GM12878 (cell line): ENCODE measurements at regions not wholly inside any gene's neighbourhood (a gene's known extent, or its start where the extent isn't known, plus 50 kb on each side); places are given as distances from the start of the nearest gene placed in this dataset.

ENCODE experiments used
- ATAC-seq: fragments of 200-7000 bp; cut with Tn5 transposase; 3 replicates; pipeline ENCODE4 v1.9.1; 2020; ENCODE audit warnings: mild to moderate bottlenecking, moderate library complexity
- BruUV-seq: library from RNA; stranded (reverse); fragments of 400-500 nt; replicated peaks from 2 replicates; lab custom pipeline; 2021; lab: Mats Ljungman, UMichigan
- CTCF ChIA-PET: fragments of 300-600 bp; sonication (Branson Sonifier 250); formaldehyde crosslinking; extraction: SDS; loops from one replicate; lab custom pipeline; 2021; ENCODE audit warnings: inconsistent platforms; lab: Yijun Ruan, JAX
- POLR2A ChIA-PET: fragments of 350-600 bp; formaldehyde crosslinking; extraction: SDS; loops from one replicate; lab custom pipeline; 2021; ENCODE audit warnings: inconsistent platforms; lab: Charles Lee
- RAD21 ChIA-PET: fragments of 300-600 bp; sonication (Branson Sonifier 250); formaldehyde crosslinking; loops from one replicate; lab custom pipeline; 2023; ENCODE audit warnings: antibody characterized with exemption; ENCODE audit not compliant: unreplicated experiment; lab: Charles Lee
- SMC1A ChIA-PET: fragments of 300-600 bp; sonication (Branson Sonifier 250); formaldehyde crosslinking; loops from one replicate; lab custom pipeline; 2023; ENCODE audit not compliant: unreplicated experiment, uncharacterized antibody; lab: Charles Lee
- DNase-seq: peaks from one replicate; pipeline ENCODE4 v3.0.0-alpha.2; 2011; ENCODE audit warnings: low read depth, low spot score
- FAIRE-seq: peaks from 3 replicates; lab custom pipeline; 2011; peaks lifted over from hg19 to GRCh38; lab: Jason Lieb, UNC
- H2AFZ ChIP-seq: 2 replicates; pipeline ENCODE4 v1.6.0; 2011; ENCODE audit warnings: low read depth, low read length, control low read depth; ENCODE audit not compliant: control insufficient read depth
- H3K27ac ChIP-seq: 2 replicates; pipeline ENCODE4 v1.5.1; 2011; ENCODE audit warnings: control low read depth; ENCODE audit not compliant: control insufficient read depth, insufficient read depth
- H3K27me3 ChIP-seq, 2 experiments: replicated peaks in 1 of 2; 2 replicates each; pipeline versions ENCODE4 v1.6.0 to v1.6.1; 2011; ENCODE audit warnings: low read length in 1 of 2; ENCODE audit not compliant: control insufficient read depth in 2 of 2, insufficient read depth in 2 of 2
- H3K36me3 ChIP-seq, 2 experiments: 2 replicates each; pipeline ENCODE4 v1.5.1; 2011; ENCODE audit warnings: low read length in 1 of 2; ENCODE audit not compliant: control insufficient read depth in 2 of 2, insufficient read depth in 2 of 2
- H3K4me1 ChIP-seq: 2 replicates; pipeline ENCODE4 v1.6.1; 2011; ENCODE audit warnings: mild to moderate bottlenecking, low read length, moderate library complexity, mixed read lengths; ENCODE audit not compliant: control insufficient read depth, insufficient read depth
- H3K4me2 ChIP-seq: 2 replicates; pipeline ENCODE4 v1.6.0; 2011; ENCODE audit warnings: control low read depth; ENCODE audit not compliant: control insufficient read depth, insufficient read depth
- H3K4me3 ChIP-seq: fragments of 200-600 bp; sonication (generic); 2 replicates; pipeline ENCODE4 v1.5.1; 2016
- H3K79me2 ChIP-seq: 2 replicates; pipeline ENCODE4 v1.6.0; 2011; ENCODE audit warnings: low read length; ENCODE audit not compliant: control insufficient read depth, insufficient read depth
- H3K9ac ChIP-seq: 2 replicates; pipeline ENCODE4 v1.8.0; 2011; ENCODE audit warnings: low read length, control low read depth, mixed read lengths; ENCODE audit not compliant: control insufficient read depth, insufficient read depth
- H3K9me3 ChIP-seq: replicated peaks from 3 replicates; pipeline ENCODE4 v1.5.1; 2011; ENCODE audit warnings: mild to moderate bottlenecking, low read length; ENCODE audit not compliant: control insufficient read depth, insufficient read depth
- H4K20me1 ChIP-seq: 2 replicates; pipeline ENCODE4 v1.6.0; 2011; ENCODE audit not compliant: control insufficient read depth, insufficient read depth
- CHD2 ChIP-seq: IDR thresholded peaks from 2 replicates; pipeline ENCODE4 v1.6.1; 2011; ENCODE audit warnings: low read depth, low read length, improper control_type of control experiment, borderline replicate concordance
- EP300 ChIP-seq, 2 experiments: fragments of 150-350 bp in 1 of 2; IDR thresholded peaks; 2 replicates each; pipeline ENCODE4 v1.6.1; 2011 to 2012; ENCODE audit warnings: low read depth in 2 of 2, low read length in 2 of 2, borderline replicate concordance in 1 of 2, improper control_type of control experiment in 1 of 2, inconsistent platforms in 1 of 2; ENCODE audit not compliant: control insufficient read depth in 1 of 2
- HDAC6 ChIP-seq: fragments of 200-600 bp; sonication (generic); IDR thresholded peaks from one replicate; pipeline ENCODE4 v1.8.0; 2017; ENCODE audit warnings: antibody characterized with exemption; ENCODE audit not compliant: unreplicated experiment
- MEF2B ChIP-seq: fragments of 450-650 bp; IDR thresholded peaks from 2 replicates; pipeline ENCODE4 v1.6.1; 2018; ENCODE audit warnings: mild to moderate bottlenecking, moderate library complexity; ENCODE audit not compliant: partially characterized antibody, poor library complexity, severe bottlenecking
- WGBS: methylation state at CpG from one replicate; pipeline ENCODE4 v1.1.6; 2016; ENCODE audit warnings: low lambda C conversion rate; ENCODE audit not compliant: insufficient replicate concordance, insufficient coverage; ENCODE audit errors: missing lambda C conversion rate; 5-methylcytosine and 5-hydroxymethylcytosine counted together
- in situ Hi-C: fragments of 300-500 bp; cut with MboI; formaldehyde crosslinking; loops from 9 replicates; pipeline ENCODE4 v1.14.3; 2018; ENCODE audit warnings: mixed read lengths
- intact Hi-C: fragments of 100-400 bp; cut with micrococcal nuclease; formaldehyde crosslinking; loops from one replicate; pipeline ENCODE4 v1.14.2; 2022; ENCODE audit not compliant: unreplicated experiment
- TF ChIP-seq, protein P1 (sequence below): fragments of 450-650 bp; IDR thresholded peaks from 2 replicates; pipeline ENCODE4 v1.6.1; 2017; ENCODE audit warnings: low read depth, mild to moderate bottlenecking, moderate library complexity
- TF ChIP-seq, protein P2 (sequence below): fragments of 450-650 bp; IDR thresholded peaks from 2 replicates; pipeline ENCODE4 v1.6.1; 2018; ENCODE audit warnings: borderline replicate concordance, mild to moderate bottlenecking; ENCODE audit not compliant: partially characterized antibody

DNA sequence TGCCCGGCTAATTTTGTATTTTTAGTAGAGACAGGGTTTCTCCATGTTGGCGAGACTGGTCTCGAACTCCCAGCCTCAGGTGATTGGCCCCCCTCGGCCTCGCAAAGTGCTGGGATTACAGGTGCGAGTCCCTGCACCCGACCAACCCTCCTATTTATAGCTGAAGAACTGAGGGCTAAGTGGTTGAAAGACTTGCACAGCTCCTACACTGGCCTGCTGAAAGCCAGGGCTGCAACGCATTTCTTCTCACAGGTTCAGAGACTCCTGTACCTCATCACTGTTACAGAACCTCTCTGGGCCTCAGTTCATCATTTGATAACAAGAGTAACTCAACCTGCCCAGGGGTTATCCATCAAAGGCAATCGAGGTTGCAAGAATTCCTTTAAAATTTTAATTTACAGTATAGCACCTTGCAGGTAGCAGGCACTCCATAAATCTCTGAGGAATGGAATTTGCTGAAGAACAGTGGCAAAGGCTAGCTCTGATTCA is 626.5 kb upstream of the TBL1XR1 start (continued):
- TF ChIP-seq HDAC6 (no peak), MEF2B (no peak)

- no peak for TF ChIP-seq CHD2
- TF ChIP-seq, protein P1, sequence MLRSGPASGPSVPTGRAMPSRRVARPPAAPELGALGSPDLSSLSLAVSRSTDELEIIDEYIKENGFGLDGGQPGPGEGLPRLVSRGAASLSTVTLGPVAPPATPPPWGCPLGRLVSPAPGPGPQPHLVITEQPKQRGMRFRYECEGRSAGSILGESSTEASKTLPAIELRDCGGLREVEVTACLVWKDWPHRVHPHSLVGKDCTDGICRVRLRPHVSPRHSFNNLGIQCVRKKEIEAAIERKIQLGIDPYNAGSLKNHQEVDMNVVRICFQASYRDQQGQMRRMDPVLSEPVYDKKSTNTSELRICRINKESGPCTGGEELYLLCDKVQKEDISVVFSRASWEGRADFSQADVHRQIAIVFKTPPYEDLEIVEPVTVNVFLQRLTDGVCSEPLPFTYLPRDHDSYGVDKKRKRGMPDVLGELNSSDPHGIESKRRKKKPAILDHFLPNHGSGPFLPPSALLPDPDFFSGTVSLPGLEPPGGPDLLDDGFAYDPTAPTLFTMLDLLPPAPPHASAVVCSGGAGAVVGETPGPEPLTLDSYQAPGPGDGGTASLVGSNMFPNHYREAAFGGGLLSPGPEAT = no peak
- no peak for TF ChIP-seq EP300 (IDR thresholded peaks at IDR 0.05; ENCODE audit: borderline replicate concordance in 1 of 2, control insufficient read depth in 1 of 2, low read depth in 2 of 2, low read length in 2 of 2)
- TF ChIP-seq, protein P2, sequence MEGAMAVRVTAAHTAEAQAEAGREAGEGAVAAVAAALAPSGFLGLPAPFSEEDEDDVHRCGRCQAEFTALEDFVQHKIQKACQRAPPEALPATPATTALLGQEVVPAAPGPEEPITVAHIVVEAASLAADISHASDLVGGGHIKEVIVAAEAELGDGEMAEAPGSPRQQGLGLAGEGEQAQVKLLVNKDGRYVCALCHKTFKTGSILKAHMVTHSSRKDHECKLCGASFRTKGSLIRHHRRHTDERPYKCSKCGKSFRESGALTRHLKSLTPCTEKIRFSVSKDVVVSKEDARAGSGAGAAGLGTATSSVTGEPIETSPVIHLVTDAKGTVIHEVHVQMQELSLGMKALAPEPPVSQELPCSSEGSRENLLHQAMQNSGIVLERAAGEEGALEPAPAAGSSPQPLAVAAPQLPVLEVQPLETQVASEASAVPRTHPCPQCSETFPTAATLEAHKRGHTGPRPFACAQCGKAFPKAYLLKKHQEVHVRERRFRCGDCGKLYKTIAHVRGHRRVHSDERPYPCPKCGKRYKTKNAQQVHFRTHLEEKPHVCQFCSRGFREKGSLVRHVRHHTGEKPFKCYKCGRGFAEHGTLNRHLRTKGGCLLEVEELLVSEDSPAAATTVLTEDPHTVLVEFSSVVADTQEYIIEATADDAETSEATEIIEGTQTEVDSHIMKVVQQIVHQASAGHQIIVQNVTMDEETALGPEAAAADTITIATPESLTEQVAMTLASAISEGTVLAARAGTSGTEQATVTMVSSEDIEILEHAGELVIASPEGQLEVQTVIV = no peak
- TF ChIP-seq, all 136 proteins: peak for 0
- peaks cover 6% of the 10 kb centered on the region for H3K4me1 ChIP-seq
- no peaks in the 10 kb centered on the region for H3K79me2 ChIP-seq
- H3K9me3 ChIP-seq = no peaks in the 10 kb centered on the region
- RAD21 ChIA-PET = interaction anchor here (0.6 kb wide), 2 partner anchors 606 to 985 kb away, joined by 3 read pairs; no protein-coding TSS in a partner anchor
- no peak overlapping the region for H3K4me3 ChIP-seq
- SMC1A ChIA-PET = no interaction called here
- no peak overlapping the region for H3K27ac ChIP-seq
- no peaks in the 10 kb centered on the region for H3K27me3 ChIP-seq
- FAIRE-seq (no peak), ATAC-seq (no peak), DNase-seq (no peak)
- POLR2A ChIA-PET = no interaction called here
- WGBS = 41% methylated on average over 4 of the region's 4 CpGs
- in situ Hi-C loops = no loop called here
- no peaks in the 10 kb centered on the region for H3K36me3 ChIP-seq
- H4K20me1 ChIP-seq = no peaks in the 10 kb centered on the region
- H2AFZ ChIP-seq = no peak overlapping the region
- BruUV-seq = no TSS peak
- H3K9ac ChIP-seq = no peak overlapping the region
- intact Hi-C loops = no loop called here
- no peak overlapping the region for H3K4me2 ChIP-seq
- CTCF ChIA-PET = no interaction called here
Observed at GRCh38 chr3:177824190-177824786, 627.0 kb upstream of the TBL1XR1 start.
